GM23248 (cell line): ENCODE measurements at regions not wholly inside any gene's neighbourhood (a gene's known extent, or its start where the extent isn't known, plus 50 kb on each side); places are given as distances from the start of the nearest gene placed in this dataset.

Experiments used
- DNase-seq: peaks from one replicate; pipeline ENCODE4 v3.0.0-alpha.2; 2015
- H2AFZ ChIP-seq: fragments of 200-600 bp; sonication (generic); 2 replicates; pipeline ENCODE4 v1.6.1; 2016; ENCODE audit warnings: antibody characterized with exemption
- H3F3A ChIP-seq: fragments of 200-600 bp; sonication (generic); 2 replicates; pipeline ENCODE4 v1.6.1; 2016; ENCODE audit warnings: mild to moderate bottlenecking, antibody characterized with exemption, mixed run types; ENCODE audit not compliant: insufficient read depth
- H3K27ac ChIP-seq: fragments of 200-600 bp; sonication (generic); 2 replicates; pipeline ENCODE4 v1.5.1; 2016; ENCODE audit warnings: mild to moderate bottlenecking
- H3K27me3 ChIP-seq: fragments of 200-600 bp; sonication (generic); replicated peaks from 2 replicates; pipeline ENCODE4 v1.6.1; 2016; ENCODE audit warnings: mild to moderate bottlenecking; ENCODE audit not compliant: insufficient read depth
- H3K36me3 ChIP-seq: fragments of 200-600 bp; sonication (generic); 2 replicates; pipeline ENCODE4 v1.6.1; 2016; ENCODE audit warnings: low read depth, mild to moderate bottlenecking
- H3K4me1 ChIP-seq: fragments of 200-600 bp; sonication (generic); 2 replicates; pipeline ENCODE4 v1.6.1; 2016; ENCODE audit warnings: mild to moderate bottlenecking; ENCODE audit not compliant: insufficient read depth
- H3K4me2 ChIP-seq: fragments of 200-600 bp; sonication (generic); one replicate; pipeline ENCODE4 v1.6.1; 2016; ENCODE audit warnings: mild to moderate bottlenecking; ENCODE audit not compliant: unreplicated experiment
- H3K4me3 ChIP-seq: fragments of 200-600 bp; sonication (generic); 2 replicates; pipeline ENCODE4 v1.5.1; 2016; ENCODE audit warnings: mild to moderate bottlenecking
- H3K79me2 ChIP-seq: fragments of 200-600 bp; sonication (generic); 2 replicates; pipeline ENCODE4 v1.6.1; 2016; ENCODE audit warnings: mild to moderate bottlenecking; ENCODE audit not compliant: insufficient read depth
- H3K9ac ChIP-seq: fragments of 200-600 bp; sonication (generic); 2 replicates; pipeline ENCODE4 v1.6.1; 2016; ENCODE audit warnings: mild to moderate bottlenecking
- H3K9me2 ChIP-seq: fragments of 200-600 bp; sonication (generic); 2 replicates; pipeline ENCODE4 v1.6.1; 2016; ENCODE audit warnings: mixed run types, mild to moderate bottlenecking, moderate library complexity; ENCODE audit not compliant: insufficient read depth
- H3K9me3 ChIP-seq: fragments of 200-600 bp; sonication (generic); one replicate; pipeline ENCODE4 v1.6.1; 2017; ENCODE audit warnings: low read depth
- H4K20me1 ChIP-seq: fragments of 200-600 bp; sonication (generic); 2 replicates; pipeline ENCODE4 v1.6.0; 2016; ENCODE audit not compliant: insufficient read depth
- EZH2 ChIP-seq: fragments of 200-600 bp; sonication (generic); IDR thresholded peaks from 2 replicates; pipeline ENCODE4 v1.6.1; 2018; ENCODE audit warnings: antibody characterized with exemption, mild to moderate bottlenecking; ENCODE audit not compliant: insufficient read depth, poor library complexity, severe bottlenecking
- EZH2phosphoT487 ChIP-seq: fragments of 200-600 bp; sonication (generic); IDR thresholded peaks from 2 replicates; pipeline ENCODE4 v1.6.1; 2018; ENCODE audit warnings: antibody characterized with exemption, moderate library complexity, mild to moderate bottlenecking, low read depth; ENCODE audit not compliant: insufficient read depth
- WGBS, 2 experiments: methylation state at CpG; one replicate each; pipeline ENCODE4 v1.1.6; 2015 to 2017; ENCODE audit warnings: low lambda C conversion rate in 2 of 2, low coverage in 1 of 2; ENCODE audit errors: missing lambda C conversion rate in 2 of 2; 5-methylcytosine and 5-hydroxymethylcytosine counted together
- in situ Hi-C: fragments of 300-500 bp; cut with MboI; formaldehyde crosslinking; loops from 2 replicates; pipeline ENCODE4 v1.15.0; 2020

- 12 to 14% methylated on average over 7 of the region's 7 CpGs for WGBS, 2 experiments
- no peaks in the 10 kb centered on the region for H3F3A ChIP-seq
- no peaks in the 10 kb centered on the region for H3K79me2 ChIP-seq
- no peaks in the 10 kb centered on the region for H3K4me1 ChIP-seq
- no peak overlapping the region for H3K27ac ChIP-seq
- no peaks in the 10 kb centered on the region for H3K9me3 ChIP-seq
- DNase-seq, result no peak
- H3K4me2 ChIP-seq, result no peak overlapping the region
- H2AFZ ChIP-seq, result no peak overlapping the region
- H3K9me2 ChIP-seq, result no peaks in the 10 kb centered on the region
- in situ Hi-C loops, result no loop called here
- no peak overlapping the region for H3K9ac ChIP-seq
- no peaks in the 10 kb centered on the region for H4K20me1 ChIP-seq
- H3K27me3 ChIP-seq, result no peaks in the 10 kb centered on the region
- no peak overlapping the region for H3K4me3 ChIP-seq
- TF ChIP-seq EZH2phosphoT487, result no peak
- no peak for TF ChIP-seq EZH2
- no peaks in the 10 kb centered on the region for H3K36me3 ChIP-seq
Measured at GRCh38 chr7:4428526-4428925, 253.6 kb upstream of the FOXK1 start.

GRCh38 chr7:4430227-4430626, 251.9 kb upstream of the FOXK1 start:
- Histone ChIP-seq H3K9me3 (no peaks in the 10 kb centered on the region), H3K4me2 (no peak overlapping the region), H3K27me3 (no peaks in the 10 kb centered on the region), H3K36me3 (no peaks in the 10 kb centered on the region), H3K27ac (no peak overlapping the region), H4K20me1 (no peaks in the 10 kb centered on the region), H3K9ac (no peak overlapping the region), H3K79me2 (no peaks in the 10 kb centered on the region), H3F3A (no peaks in the 10 kb centered on the region), H3K4me1 (no peaks in the 10 kb centered on the region), H3K4me3 (no peak overlapping the region), H3K9me2 (no peaks in the 10 kb centered on the region), H2AFZ (no peak overlapping the region)
- in situ Hi-C loops, result no loop called here
- 0 to 4% methylated on average over 1 of the region's 1 CpG for WGBS, 2 experiments
- no peak for TF ChIP-seq EZH2phosphoT487
- no peak for TF ChIP-seq EZH2
- DNase-seq, result no peak

GRCh38 chr7:4434306-4434705, 247.8 kb upstream of the FOXK1 start:
- no peak for TF ChIP-seq EZH2phosphoT487
- no peak for TF ChIP-seq EZH2
- Histone ChIP-seq H3K36me3 (no peaks in the 10 kb centered on the region), H3K9me3 (no peaks in the 10 kb centered on the region), H3K9me2 (no peaks in the 10 kb centered on the region), H3F3A (no peaks in the 10 kb centered on the region), H3K27ac (no peak overlapping the region), H2AFZ (no peak overlapping the region), H3K79me2 (no peaks in the 10 kb centered on the region), H3K4me1 (no peaks in the 10 kb centered on the region), H3K9ac (no peak overlapping the region), H4K20me1 (no peaks in the 10 kb centered on the region), H3K4me3 (no peak overlapping the region), H3K4me2 (no peak overlapping the region), H3K27me3 (no peaks in the 10 kb centered on the region)
- in situ Hi-C loops, result no loop called here
- DNase-seq, result no peak
- 34 to 36% methylated on average over 13 of the region's 13 CpGs for WGBS, 2 experiments

GRCh38 chr7:4436361-4436895, 245.7 kb upstream of the FOXK1 start:
- H3K9me2 ChIP-seq, result no peaks in the 10 kb centered on the region
- no peaks in the 10 kb centered on the region for H3K9me3 ChIP-seq
- no peaks in the 10 kb centered on the region for H3K79me2 ChIP-seq
- 26 to 31% methylated on average over 5 of the region's 5 CpGs for WGBS, 2 experiments
- H4K20me1 ChIP-seq, result no peaks in the 10 kb centered on the region
- H2AFZ ChIP-seq, result no peak overlapping the region
- no peak for TF ChIP-seq EZH2
- TF ChIP-seq EZH2phosphoT487, result no peak
- no peaks in the 10 kb centered on the region for H3K4me1 ChIP-seq
- no peaks in the 10 kb centered on the region for H3K36me3 ChIP-seq
- no peaks in the 10 kb centered on the region for H3K27me3 ChIP-seq
- DNase-seq, result no peak
- no peak overlapping the region for H3K4me2 ChIP-seq
- no peak overlapping the region for H3K9ac ChIP-seq
- no peak overlapping the region for H3K4me3 ChIP-seq
- no peaks in the 10 kb centered on the region for H3F3A ChIP-seq
- H3K27ac ChIP-seq, result no peak overlapping the region
- in situ Hi-C loops, result no loop called here

GRCh38 chr7:4436936-4437335, 245.2 kb upstream of the FOXK1 start:
- no peak overlapping the region for H3K4me2 ChIP-seq
- H3K9me3 ChIP-seq, result no peaks in the 10 kb centered on the region
- H3K4me1 ChIP-seq, result no peaks in the 10 kb centered on the region
- H3K79me2 ChIP-seq, result no peaks in the 10 kb centered on the region
- no peak overlapping the region for H3K4me3 ChIP-seq
- no peaks in the 10 kb centered on the region for H3K27me3 ChIP-seq
- no peaks in the 10 kb centered on the region for H3K9me2 ChIP-seq
- no peak overlapping the region for H3K9ac ChIP-seq
- TF ChIP-seq EZH2 (no peak), EZH2phosphoT487 (no peak)
- H3F3A ChIP-seq, result no peaks in the 10 kb centered on the region
- no peak for DNase-seq
- 4% methylated on average over 3 of the region's 3 CpGs for WGBS, 2 experiments
- no peaks in the 10 kb centered on the region for H4K20me1 ChIP-seq
- no peak overlapping the region for H3K27ac ChIP-seq
- in situ Hi-C loops, result no loop called here
- H3K36me3 ChIP-seq, result no peaks in the 10 kb centered on the region
- no peak overlapping the region for H2AFZ ChIP-seq
